Activated T-cell treated with anti-CD3 and anti-CD28 coated beads, Interleukin-2, amount 50 U/mL, for 48 hours (primary cell): ENCODE measurements at regions not wholly inside any gene's neighbourhood (a gene's known extent, or its start where the extent isn't known, plus 50 kb on each side); places are given as distances from the start of the nearest gene placed in this dataset.
A peak's percentile ranks its signal among the peaks of the same experiment; 100 is the strongest.
"Not testable (repeated sequence)": the region's sequence is repeated elsewhere in the genome, so short reads cannot be mapped to it uniquely, and the experiment has no call there.

Experiments
- DNase-seq, 2 experiments: peaks; one replicate each; pipeline ENCODE4 v3.0.0-alpha.2; 2020

GRCh38 chrX:111041018-111041462 lies 55.0 kb upstream of the PAK3 start:
- DNase-seq, result no peak

DNA sequence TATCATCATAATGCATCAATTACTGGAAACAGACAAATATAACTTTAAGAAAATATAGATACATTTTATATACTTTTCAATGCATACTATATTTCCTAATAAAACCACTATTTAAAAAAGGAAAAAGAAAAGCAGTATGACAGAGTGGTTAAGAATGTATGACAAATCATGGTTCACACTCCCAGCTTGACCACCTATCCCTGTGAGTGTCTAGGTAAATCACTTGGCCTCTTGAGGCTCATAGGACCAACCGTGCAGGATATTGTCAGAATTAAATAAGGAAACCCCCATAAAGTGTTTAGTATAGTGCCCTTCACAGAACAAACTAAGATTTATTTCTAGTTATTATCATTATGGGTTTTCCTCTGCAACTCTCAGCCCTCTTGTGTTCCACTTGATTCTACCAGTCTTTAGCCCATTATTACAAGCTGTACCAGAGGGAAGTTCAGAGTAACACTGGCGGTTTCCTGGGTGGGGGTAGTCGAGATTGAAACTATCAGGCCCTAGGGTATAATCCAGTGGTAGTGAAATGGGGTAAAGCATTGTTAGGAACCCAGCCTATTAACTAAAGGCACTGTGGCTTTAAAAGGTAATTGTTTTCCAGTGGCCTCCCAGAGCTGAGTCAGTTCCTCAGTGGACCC lies 55.5 kb upstream of the PAK3 start:
- DNase-seq, result no peak

GRCh38 chrX:111039606-111040005 lies 56.4 kb upstream of the PAK3 start:
- DNase-seq, result no peak

DNA sequence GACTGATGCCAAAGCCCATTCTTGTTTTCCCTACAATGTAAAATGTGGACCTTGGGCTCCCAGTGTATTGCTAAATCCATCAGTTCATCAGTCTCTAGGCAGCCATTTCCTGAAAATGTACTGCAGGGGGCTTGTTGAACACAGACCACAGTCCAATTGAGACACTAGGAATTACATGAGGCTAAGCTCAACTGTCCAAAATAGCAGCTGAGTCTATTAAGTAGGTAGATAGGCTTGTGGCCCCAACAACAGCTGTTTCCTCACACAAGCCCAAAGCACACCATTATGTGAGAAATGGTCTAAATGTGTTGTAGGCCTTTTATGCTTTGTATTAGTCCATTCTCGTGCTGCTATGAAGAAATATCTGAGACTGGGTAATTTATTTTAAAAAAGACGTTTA lies 60.0 kb upstream of the PAK3 start:
- DNase-seq, result no peak

- DNase-seq, result no peak
Measured at GRCh38 chrX:111035256-111035655, 60.7 kb upstream of the PAK3 start.

DNA sequence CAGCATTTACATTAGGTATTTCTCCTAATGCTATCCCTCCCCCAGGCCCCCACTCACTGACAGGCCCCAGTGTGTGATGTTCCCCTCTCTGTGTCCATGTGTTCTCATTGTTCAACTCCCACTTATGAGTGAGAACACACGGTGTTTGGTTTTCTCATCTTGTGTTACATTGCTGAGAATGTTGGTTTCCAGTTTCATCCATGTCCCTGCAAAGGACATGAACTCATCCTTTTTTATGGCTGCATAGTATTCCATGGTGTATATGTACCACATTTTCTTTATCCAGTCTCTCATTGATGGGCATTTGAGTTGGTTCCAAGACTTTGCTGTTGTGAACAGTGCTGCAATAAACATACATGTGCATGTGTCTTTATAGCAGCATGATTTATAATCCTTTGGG lies 73.0 kb upstream of the PAK3 start:
- DNase-seq, result not testable (repeated sequence)

GRCh38 chrX:111020283-111020682 lies 75.7 kb upstream of the PAK3 start:
- DNase-seq, result no peak

- DNase-seq, result no peak
Measured at GRCh38 chrX:111013778-111014455, 82.1 kb upstream of the PAK3 start.

DNA sequence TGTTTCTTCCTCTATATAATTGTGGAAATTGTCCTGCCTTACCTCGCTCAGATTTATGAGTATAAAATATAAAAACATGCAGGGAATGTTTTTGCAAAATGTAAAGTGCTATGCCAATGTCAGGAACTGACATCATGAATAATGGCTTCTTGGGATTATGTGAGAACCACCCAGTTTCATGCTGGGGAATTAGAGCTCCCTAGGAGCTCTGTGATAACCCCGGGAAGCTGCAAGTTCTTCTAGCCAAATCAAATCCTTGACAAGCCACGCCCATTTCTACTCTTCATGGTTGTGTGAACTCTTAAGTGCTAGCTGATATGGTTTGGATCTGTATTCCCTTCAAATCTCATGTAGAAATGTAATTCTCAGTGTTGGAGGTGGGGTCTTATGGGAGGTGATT lies 85.9 kb upstream of the PAK3 start:
- no peak for DNase-seq

- no peak for DNase-seq
Measured at GRCh38 chrX:111009256-111009655, 86.7 kb upstream of the PAK3 start.

DNA sequence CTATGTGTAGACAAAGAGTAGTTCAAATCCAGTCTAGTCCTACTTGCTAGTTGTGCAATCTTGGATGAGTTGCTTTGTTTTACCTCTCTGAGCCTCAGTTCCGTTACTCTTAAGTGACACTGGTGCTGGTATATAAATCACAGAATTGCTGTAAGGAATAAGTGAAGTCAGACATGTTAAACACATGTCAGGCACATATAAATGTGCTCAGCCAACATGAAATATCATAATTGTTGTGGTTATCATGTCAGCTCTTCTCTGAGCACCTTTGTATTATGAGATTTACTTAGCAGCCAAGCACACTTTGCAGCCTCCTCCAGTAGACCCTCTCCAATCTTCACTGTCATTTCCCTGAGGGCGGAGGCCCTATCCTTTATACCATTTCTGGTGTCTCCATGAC lies 87.9 kb upstream of the PAK3 start:
- no peak for DNase-seq

DNA sequence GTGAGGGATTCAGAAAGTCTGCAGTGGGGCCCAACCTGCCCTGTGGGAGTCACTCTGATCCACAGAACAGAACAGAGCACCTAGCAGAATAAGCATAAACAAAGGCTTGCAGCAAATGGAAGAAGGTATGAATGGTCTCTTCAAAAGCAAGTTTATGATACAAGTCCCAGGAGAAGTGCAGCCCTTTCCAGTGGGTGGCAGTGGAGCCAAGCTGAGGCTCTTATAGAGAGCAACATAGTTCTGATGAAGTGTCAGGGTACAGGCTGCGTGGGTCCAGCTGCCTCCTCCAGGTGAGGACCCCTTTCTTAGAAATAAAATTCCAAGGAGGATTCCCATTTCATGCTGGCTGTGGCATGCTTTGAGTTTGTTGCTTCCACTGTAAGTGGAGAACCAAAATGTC lies 88.8 kb upstream of the PAK3 start:
- DNase-seq, result no peak

DNA sequence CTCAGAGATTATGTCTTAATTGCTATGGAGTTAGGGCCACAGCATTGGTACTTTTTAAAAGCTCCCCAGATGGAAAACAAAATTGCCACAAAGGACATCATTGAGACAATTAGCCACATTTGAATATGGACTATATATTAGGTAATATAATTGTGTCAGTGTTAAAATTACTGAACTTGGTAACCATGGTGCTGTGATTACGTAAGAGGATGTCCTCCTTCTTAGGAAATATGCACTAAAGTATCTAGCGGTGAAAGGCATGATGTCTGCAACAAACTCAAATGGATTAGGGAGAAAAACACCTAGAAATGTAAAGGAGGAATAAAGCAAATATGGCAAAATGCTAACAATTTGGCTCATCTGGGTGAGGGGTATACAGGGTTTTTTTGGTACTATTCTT lies 89.9 kb upstream of the PAK3 start:
- DNase-seq, result no peak

GRCh38 chrX:111005166-111005565 lies 90.8 kb upstream of the PAK3 start:
- DNase-seq, result no peak

DNA sequence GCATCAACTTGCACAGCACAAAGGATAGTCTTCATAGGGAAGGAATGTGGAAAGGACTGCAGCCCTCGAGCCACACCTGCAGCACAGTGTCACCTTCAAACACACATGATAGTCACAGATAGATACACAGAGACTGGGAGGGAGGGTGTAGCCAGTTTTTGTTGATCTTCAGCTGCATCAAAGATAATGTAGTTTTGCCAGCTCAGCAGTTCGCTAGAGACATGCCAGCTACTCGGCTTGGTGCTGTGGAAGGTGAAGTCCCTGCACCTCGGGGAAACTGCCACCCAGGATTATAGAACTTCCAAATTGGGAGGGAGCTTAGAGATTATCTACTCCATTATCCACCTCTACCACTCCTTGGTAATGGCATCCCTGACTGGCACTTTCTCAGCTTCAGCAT lies 92.9 kb upstream of the PAK3 start:
- no peak for DNase-seq

DNA sequence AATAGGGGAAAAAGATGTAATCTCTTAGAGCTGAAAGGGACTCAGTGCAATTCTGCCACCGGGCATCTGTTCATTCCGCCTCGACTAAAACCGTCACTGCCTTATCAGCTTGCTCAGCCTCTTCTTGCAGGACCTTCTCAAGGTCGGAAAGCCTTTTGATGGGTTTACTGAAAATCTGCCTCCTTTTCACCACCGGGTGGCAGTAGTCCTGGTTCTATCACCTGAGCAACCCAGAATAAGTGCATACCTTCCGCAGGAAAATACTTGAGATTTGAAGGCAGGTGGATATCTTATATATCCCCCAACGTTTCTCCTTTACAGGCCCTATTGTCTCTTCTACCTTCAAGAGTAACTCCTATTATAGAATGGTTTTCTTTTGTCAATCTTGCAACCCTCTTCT lies 103.4 kb upstream of the PAK3 start:
- DNase-seq, result peak; percentile 24 to 34

- no peak for DNase-seq
Measured at GRCh38 chrX:110989869-110990268, 106.1 kb upstream of the PAK3 start.

GRCh38 chrX:110989447-110989846 lies 106.5 kb upstream of the PAK3 start:
- no peak for DNase-seq

GRCh38 chrX:110987292-110987691 lies 108.7 kb upstream of the PAK3 start:
- no peak for DNase-seq

- no peak for DNase-seq
Measured at GRCh38 chrX:110985470-110985869, 110.5 kb upstream of the PAK3 start.

DNA sequence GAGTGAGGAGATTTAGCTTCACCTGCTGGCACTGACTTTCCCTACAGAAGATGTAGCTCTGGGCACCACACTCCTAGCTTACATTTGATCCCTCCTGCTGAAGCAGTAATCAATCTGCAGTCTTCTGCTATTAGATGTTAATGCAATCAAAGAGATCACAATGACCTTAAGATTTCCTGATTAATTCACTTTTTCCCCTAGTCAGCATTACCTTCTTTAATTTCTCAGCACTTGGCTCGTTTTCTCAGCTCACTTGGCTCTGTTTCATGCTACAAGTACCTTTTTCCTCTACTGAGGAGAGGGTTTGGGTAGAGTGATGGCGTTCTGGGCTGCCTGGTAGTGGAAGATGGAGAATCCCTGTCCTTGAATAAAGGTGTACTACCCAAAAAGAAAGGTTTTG lies 113.0 kb upstream of the PAK3 start:
- no peak for DNase-seq

GRCh38 chrX:110966839-110967238 lies 129.2 kb upstream of the PAK3 start:
- no peak for DNase-seq

DNA sequence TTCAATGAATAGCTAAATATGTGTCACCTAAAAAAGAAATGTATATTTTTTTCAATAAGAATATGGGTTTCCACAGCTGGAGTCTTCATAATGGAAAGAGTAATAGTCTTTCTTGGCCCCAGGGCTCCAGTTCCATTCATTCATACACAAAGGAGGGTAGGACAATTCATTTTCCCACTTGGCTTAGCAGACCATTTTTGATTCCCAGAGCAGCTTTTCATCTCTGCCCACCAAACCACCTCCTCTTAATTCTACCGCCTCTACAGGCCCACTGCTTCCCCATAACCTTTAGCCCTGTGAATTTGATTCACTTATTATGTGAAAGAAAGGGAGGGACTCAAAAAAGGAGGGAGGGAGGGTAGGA lies 129.9 kb upstream of the PAK3 start:
- no peak for DNase-seq

DNA sequence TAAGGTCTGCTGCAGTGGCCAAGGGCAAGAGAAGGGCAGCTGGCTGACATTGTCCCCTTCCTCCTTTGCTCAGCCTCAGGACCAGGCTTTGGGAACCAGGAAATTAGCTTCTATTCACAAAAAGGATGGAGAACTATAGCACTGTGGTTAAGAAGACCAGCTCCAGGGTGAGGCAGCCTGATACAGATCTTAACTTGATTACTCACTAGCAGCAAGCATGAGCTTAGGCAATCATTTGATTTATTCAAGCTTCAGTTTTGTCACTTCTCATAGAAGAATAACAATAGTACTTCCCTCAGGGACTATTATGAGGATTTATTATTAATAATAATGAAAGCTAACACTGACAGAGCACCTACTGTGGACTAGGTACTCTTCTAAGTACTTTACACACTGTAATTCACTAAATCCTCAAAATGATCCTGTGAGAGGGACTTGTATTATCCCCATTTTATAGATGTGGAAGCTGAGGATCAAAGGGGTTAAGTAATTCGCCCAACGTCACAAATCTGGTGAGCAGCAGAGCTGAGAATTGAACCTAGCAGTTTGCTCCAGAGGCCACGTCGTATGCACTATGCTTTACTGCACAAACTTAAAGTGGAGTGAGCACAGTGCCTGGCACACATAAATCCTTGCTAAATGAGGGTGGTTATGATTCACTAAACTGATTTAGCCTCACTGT lies 130.4 kb upstream of the PAK3 start:
- DNase-seq, result no peak

DNA sequence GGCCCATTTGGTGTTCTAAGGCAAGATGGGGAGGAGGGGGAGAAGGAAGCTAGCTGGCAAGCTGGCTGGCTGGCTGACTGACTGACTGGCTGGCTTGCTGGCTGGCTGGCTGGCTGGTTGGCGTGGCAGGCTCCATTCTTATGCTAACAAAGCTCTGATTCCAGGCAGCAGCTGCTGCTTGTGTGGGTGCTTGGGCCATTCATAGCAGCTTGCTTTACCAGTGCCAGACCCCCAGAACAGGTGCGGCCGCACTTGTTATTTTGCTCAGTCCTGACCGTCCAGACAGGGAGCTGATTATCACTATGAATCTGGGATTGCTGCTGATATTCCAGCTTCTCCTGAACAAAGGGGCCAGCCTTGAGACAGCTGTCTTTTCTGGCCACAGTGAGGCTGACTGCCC lies 131.2 kb upstream of the PAK3 start:
- DNase-seq, result no peak
